SU-DHL-6 (cell line): ENCODE measurements at regions not wholly inside any gene's neighbourhood (a gene's known extent, or its start where the extent isn't known, plus 50 kb on each side); places are given as distances from the start of the nearest gene placed in this dataset.

ENCODE experiments used
- EZH2phosphoT487 ChIP-seq: fragments of 200-600 bp; sonication (generic), shearing (Covaris generic); conservative IDR thresholded peaks from 2 replicates; pipeline ENCODE4 v1.6.1; 2018; ENCODE audit warnings: mild to moderate bottlenecking, antibody characterized with exemption, low read length, moderate library complexity, mixed read lengths
- TF ChIP-seq, protein P1 (sequence below): fragments of 200-600 bp; sonication (generic); IDR thresholded peaks from one replicate; pipeline ENCODE4 v1.5.1; 2017; ENCODE audit warnings: antibody characterized with exemption, mild to moderate bottlenecking, low read length, moderate library complexity; ENCODE audit not compliant: insufficient read depth, poor library complexity, severe bottlenecking

GRCh38 chr21:20642681-20643080 is 355.5 kb upstream of the NCAM2 start:
- TF ChIP-seq, protein P1, sequence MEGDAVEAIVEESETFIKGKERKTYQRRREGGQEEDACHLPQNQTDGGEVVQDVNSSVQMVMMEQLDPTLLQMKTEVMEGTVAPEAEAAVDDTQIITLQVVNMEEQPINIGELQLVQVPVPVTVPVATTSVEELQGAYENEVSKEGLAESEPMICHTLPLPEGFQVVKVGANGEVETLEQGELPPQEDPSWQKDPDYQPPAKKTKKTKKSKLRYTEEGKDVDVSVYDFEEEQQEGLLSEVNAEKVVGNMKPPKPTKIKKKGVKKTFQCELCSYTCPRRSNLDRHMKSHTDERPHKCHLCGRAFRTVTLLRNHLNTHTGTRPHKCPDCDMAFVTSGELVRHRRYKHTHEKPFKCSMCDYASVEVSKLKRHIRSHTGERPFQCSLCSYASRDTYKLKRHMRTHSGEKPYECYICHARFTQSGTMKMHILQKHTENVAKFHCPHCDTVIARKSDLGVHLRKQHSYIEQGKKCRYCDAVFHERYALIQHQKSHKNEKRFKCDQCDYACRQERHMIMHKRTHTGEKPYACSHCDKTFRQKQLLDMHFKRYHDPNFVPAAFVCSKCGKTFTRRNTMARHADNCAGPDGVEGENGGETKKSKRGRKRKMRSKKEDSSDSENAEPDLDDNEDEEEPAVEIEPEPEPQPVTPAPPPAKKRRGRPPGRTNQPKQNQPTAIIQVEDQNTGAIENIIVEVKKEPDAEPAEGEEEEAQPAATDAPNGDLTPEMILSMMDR = no peak
- TF ChIP-seq EZH2phosphoT487 = no peak
